ENCODE measurements at regions not wholly inside any gene's neighbourhood (a gene's known extent, or its start where the extent isn't known, plus 50 kb on each side); places are given as distances from the start of the nearest gene placed in this dataset.

- Histone ChIP-seq H3K36me3 (no peaks in the 10 kb centered on the region), H3K4me3 (no peak overlapping the region), H3K9me3 (peaks cover 7% of the 10 kb centered on the region), H3K27me3 (replicated peaks; ENCODE audit: insufficient read depth) (no peaks in the 10 kb centered on the region), H3K27ac (no peak overlapping the region), H3K4me1 (ENCODE audit: control insufficient read depth in 1 of 2, low read depth in 2 of 2) (no peaks in the 10 kb centered on the region)
- DNase-seq (ENCODE audit: low spot score) (no peak), ATAC-seq (ENCODE audit: insufficient number of reproducible peaks, low FRiP score, low read depth) (no peak)
- TF ChIP-seq CTCF (IDR thresholded peaks at IDR 0.05): no peak
Measured at GRCh38 chr5:172506921-172507320, 52.6 kb upstream of the SH3PXD2B start.

- peaks cover under 1% of the 10 kb centered on the region for H3K9me3 ChIP-seq
- no peaks in the 10 kb centered on the region for H3K4me1 ChIP-seq (ENCODE audit: control insufficient read depth in 1 of 2, low read depth in 2 of 2)
- no peaks in the 10 kb centered on the region for H3K27me3 ChIP-seq (replicated peaks; ENCODE audit: insufficient read depth)
- no peak for TF ChIP-seq CTCF (IDR thresholded peaks at IDR 0.05)
- H3K4me3 ChIP-seq: no peak overlapping the region
- ATAC-seq (ENCODE audit: insufficient number of reproducible peaks, low FRiP score, low read depth) (no peak), DNase-seq (ENCODE audit: low spot score) (no peak)
- H3K27ac ChIP-seq: no peak overlapping the region
- no peaks in the 10 kb centered on the region for H3K36me3 ChIP-seq
Measured at GRCh38 chr5:172506251-172506650, 51.9 kb upstream of the SH3PXD2B start.

- no peaks in the 10 kb centered on the region for H3K27me3 ChIP-seq (replicated peaks; ENCODE audit: insufficient read depth)
- no peak overlapping the region for H3K4me3 ChIP-seq
- no peak for ATAC-seq (ENCODE audit: insufficient number of reproducible peaks, low FRiP score, low read depth)
- no peaks in the 10 kb centered on the region for H3K9me3 ChIP-seq
- no peak for TF ChIP-seq CTCF (IDR thresholded peaks at IDR 0.05)
- H3K4me1 ChIP-seq (ENCODE audit: control insufficient read depth in 1 of 2, low read depth in 2 of 2): no peaks in the 10 kb centered on the region
- H3K36me3 ChIP-seq: no peaks in the 10 kb centered on the region
- no peak for DNase-seq (ENCODE audit: low spot score)
- H3K27ac ChIP-seq: no peak overlapping the region
Measured at GRCh38 chr5:172505845-172506244, 51.5 kb upstream of the SH3PXD2B start.

- Histone ChIP-seq H3K4me3 (no peak overlapping the region), H3K9me3 (no peaks in the 10 kb centered on the region), H3K4me1 (ENCODE audit: control insufficient read depth in 1 of 2, low read depth in 2 of 2) (no peaks in the 10 kb centered on the region), H3K27ac (no peak overlapping the region), H3K27me3 (replicated peaks; ENCODE audit: insufficient read depth) (no peaks in the 10 kb centered on the region), H3K36me3 (no peaks in the 10 kb centered on the region)
- no peak for TF ChIP-seq CTCF (IDR thresholded peaks at IDR 0.05)
- ATAC-seq (ENCODE audit: insufficient number of reproducible peaks, low FRiP score, low read depth) (no peak), DNase-seq (ENCODE audit: low spot score) (no peak)
Measured at GRCh38 chr5:172505403-172505759, 51.1 kb upstream of the SH3PXD2B start.

GRCh38 chr5:172504701-172505402 is 50.5 kb upstream of the SH3PXD2B start:
- DNase-seq (ENCODE audit: low spot score): no peak
- no peaks in the 10 kb centered on the region for H3K4me1 ChIP-seq (ENCODE audit: control insufficient read depth in 1 of 2, low read depth in 2 of 2)
- no peaks in the 10 kb centered on the region for H3K36me3 ChIP-seq
- no peak for ATAC-seq (ENCODE audit: insufficient number of reproducible peaks, low FRiP score, low read depth)
- no peak overlapping the region for H3K27ac ChIP-seq
- H3K4me3 ChIP-seq: no peak overlapping the region
- no peaks in the 10 kb centered on the region for H3K27me3 ChIP-seq (replicated peaks; ENCODE audit: insufficient read depth)
- H3K9me3 ChIP-seq: no peaks in the 10 kb centered on the region
- TF ChIP-seq CTCF (IDR thresholded peaks at IDR 0.05): no peak
